Mesendoderm (in vitro differentiated cells): ENCODE measurements at regions not wholly inside any gene's neighbourhood (a gene's known extent, or its start where the extent isn't known, plus 50 kb on each side); places are given as distances from the start of the nearest gene placed in this dataset.
A peak's percentile ranks its signal among the peaks of the same experiment; 100 is the strongest.

Source experiments
- DNase-seq: peaks from one replicate; pipeline ENCODE4 v3.0.0; 2013
- H2AK5ac ChIP-seq: 2 replicates; pipeline ENCODE4 v1.6.1; 2013; ENCODE audit warnings: low read length, inconsistent platforms
- H2BK120ac ChIP-seq: 2 replicates; pipeline ENCODE4 v1.6.1; 2013; ENCODE audit warnings: low read depth, mild to moderate bottlenecking, low read length, moderate library complexity, mixed read lengths
- H2BK15ac ChIP-seq: replicated peaks from 2 replicates; pipeline ENCODE4 v1.6.1; 2013; ENCODE audit warnings: low read depth, mild to moderate bottlenecking, moderate library complexity
- H2BK5ac ChIP-seq: 2 replicates; pipeline ENCODE4 v1.6.1; 2013; ENCODE audit warnings: low read length, inconsistent platforms
- H3K18ac ChIP-seq: 2 replicates; pipeline ENCODE4 v1.6.1; 2013; ENCODE audit warnings: mild to moderate bottlenecking, low read length, mixed read lengths
- H3K23ac ChIP-seq: one replicate; pipeline ENCODE4 v1.6.1; 2013; ENCODE audit warnings: low read length
- H3K27ac ChIP-seq: 2 replicates; pipeline ENCODE4 v1.5.1; 2013; ENCODE audit warnings: low read depth, mild to moderate bottlenecking, inconsistent platforms, low read length, moderate library complexity
- H3K27me3 ChIP-seq: 2 replicates; pipeline ENCODE4 v1.6.1; 2013; ENCODE audit warnings: low read length, control low read depth, mild to moderate bottlenecking, inconsistent platforms; ENCODE audit not compliant: insufficient read depth, poor library complexity
- H3K36me3 ChIP-seq: 2 replicates; pipeline ENCODE4 v1.6.1; 2013; ENCODE audit warnings: low read length, inconsistent platforms; ENCODE audit not compliant: control insufficient read depth, insufficient read depth
- H3K4ac ChIP-seq: one replicate; pipeline ENCODE4 v1.6.1; 2013; ENCODE audit warnings: low read depth, mild to moderate bottlenecking, low read length, moderate library complexity
- H3K4me1 ChIP-seq: 2 replicates; pipeline ENCODE4 v1.6.1; 2013; ENCODE audit warnings: low read depth, low read length, inconsistent platforms; ENCODE audit not compliant: control insufficient read depth
- H3K4me2 ChIP-seq: 2 replicates; pipeline ENCODE4 v1.6.1; 2013; ENCODE audit warnings: low read length
- H3K4me3 ChIP-seq: 2 replicates; pipeline ENCODE4 v1.5.1; 2013; ENCODE audit warnings: mild to moderate bottlenecking, low read length
- H3K56ac ChIP-seq: one replicate; pipeline ENCODE4 v1.6.1; 2013; ENCODE audit warnings: low read length
- H3K79me1 ChIP-seq: 2 replicates; pipeline ENCODE4 v1.6.1; 2013; ENCODE audit warnings: low read length, inconsistent platforms
- H3K79me2 ChIP-seq: 2 replicates; pipeline ENCODE4 v1.6.1; 2013; ENCODE audit warnings: mild to moderate bottlenecking, low read length; ENCODE audit not compliant: control insufficient read depth, insufficient read depth
- H3K9ac ChIP-seq: 2 replicates; pipeline ENCODE4 v1.6.1; 2013; ENCODE audit warnings: low read length, inconsistent platforms
- H4K5ac ChIP-seq: one replicate; pipeline ENCODE4 v1.6.1; 2013; ENCODE audit warnings: low read length
- H4K8ac ChIP-seq: one replicate; pipeline ENCODE4 v1.6.1; 2013; ENCODE audit warnings: low read depth, mild to moderate bottlenecking, control low read depth, low read length, moderate library complexity
- WGBS: extraction: QIAGEN DNeasy Blood & Tissue Kit; methylation state at CpG from one replicate; pipeline ENCODE4 v1.1.7; 2013; ENCODE audit warnings: low lambda C conversion rate, missing lambda C conversion rate; ENCODE audit not compliant: insufficient coverage; ENCODE audit errors: extremely low coverage; 5-methylcytosine and 5-hydroxymethylcytosine counted together

- Histone ChIP-seq H2BK5ac (no peak overlapping the region), H3K4me3 (no peak overlapping the region), H3K79me1 (no peaks in the 10 kb centered on the region), H3K27me3 (no peaks in the 10 kb centered on the region), H3K18ac (no peak overlapping the region), H2AK5ac (no peak overlapping the region), H3K36me3 (no peaks in the 10 kb centered on the region), H4K8ac (no peak overlapping the region), H3K23ac (no peak overlapping the region), H3K56ac (no peak overlapping the region), H3K27ac (no peak overlapping the region), H3K4me2 (no peak overlapping the region), H2BK15ac (no peak overlapping the region), H2BK120ac (no peak overlapping the region), H3K4ac (no peak overlapping the region), H3K4me1 (no peaks in the 10 kb centered on the region), H3K79me2 (no peaks in the 10 kb centered on the region), H4K5ac (no peak overlapping the region), H3K9ac (no peak overlapping the region)
- peak; percentile 60 for DNase-seq
Observed at GRCh38 chr14:82270286-82270685, 736.6 kb upstream of the SEL1L start.

GRCh38 chr14:82298811-82299210 is 765.2 kb upstream of the SEL1L start:
- Histone ChIP-seq H3K4ac (no peak overlapping the region), H3K4me2 (no peak overlapping the region), H2BK120ac (no peak overlapping the region), H3K4me1 (no peaks in the 10 kb centered on the region), H4K8ac (no peak overlapping the region), H3K36me3 (no peaks in the 10 kb centered on the region), H2BK5ac (no peak overlapping the region), H3K79me1 (no peaks in the 10 kb centered on the region), H3K27me3 (no peaks in the 10 kb centered on the region), H3K23ac (no peak overlapping the region), H3K27ac (no peak overlapping the region), H4K5ac (no peak overlapping the region), H3K9ac (no peak overlapping the region), H3K79me2 (no peaks in the 10 kb centered on the region), H3K18ac (no peak overlapping the region), H3K4me3 (no peak overlapping the region), H2BK15ac (no peak overlapping the region), H2AK5ac (no peak overlapping the region), H3K56ac (no peak overlapping the region)
- no peak for DNase-seq

- no peaks in the 10 kb centered on the region for H3K79me2 ChIP-seq
- H3K4me3 ChIP-seq = no peak overlapping the region
- no peaks in the 10 kb centered on the region for H3K27me3 ChIP-seq
- no peak overlapping the region for H2AK5ac ChIP-seq
- no peak overlapping the region for H2BK120ac ChIP-seq
- no peak overlapping the region for H3K18ac ChIP-seq
- no peak overlapping the region for H2BK15ac ChIP-seq
- no peak overlapping the region for H3K27ac ChIP-seq
- no peak overlapping the region for H3K4ac ChIP-seq
- H2BK5ac ChIP-seq = no peak overlapping the region
- no peak for DNase-seq
- no peak overlapping the region for H3K4me2 ChIP-seq
- H3K23ac ChIP-seq = no peak overlapping the region
- no peaks in the 10 kb centered on the region for H3K79me1 ChIP-seq
- no peaks in the 10 kb centered on the region for H3K36me3 ChIP-seq
- WGBS = no CpG with 5 or more reads among the region's 2 CpGs
- H4K8ac ChIP-seq = no peak overlapping the region
- H4K5ac ChIP-seq = no peak overlapping the region
- H3K9ac ChIP-seq = no peak overlapping the region
- no peak overlapping the region for H3K56ac ChIP-seq
- H3K4me1 ChIP-seq = no peaks in the 10 kb centered on the region
Observed at GRCh38 chr14:82309199-82309598, 775.5 kb upstream of the SEL1L start.

- Histone ChIP-seq H3K18ac (no peak overlapping the region), H3K79me1 (no peaks in the 10 kb centered on the region), H3K79me2 (no peaks in the 10 kb centered on the region), H3K27ac (no peak overlapping the region), H3K56ac (no peak overlapping the region), H3K4me3 (no peak overlapping the region), H2BK5ac (no peak overlapping the region), H3K36me3 (no peaks in the 10 kb centered on the region), H3K4ac (no peak overlapping the region), H2AK5ac (no peak overlapping the region), H3K27me3 (no peaks in the 10 kb centered on the region), H3K4me2 (no peak overlapping the region), H2BK15ac (no peak overlapping the region), H3K4me1 (no peaks in the 10 kb centered on the region), H4K5ac (no peak overlapping the region), H2BK120ac (no peak overlapping the region), H3K23ac (no peak overlapping the region), H4K8ac (no peak overlapping the region), H3K9ac (no peak overlapping the region)
- no CpG with 5 or more reads among the region's 1 CpG for whole genome bisulfite sequencing
- no peak for DNase-seq
Observed at GRCh38 chr14:82313889-82314288, 780.2 kb upstream of the SEL1L start.

- H3K9ac ChIP-seq = no peak overlapping the region
- H3K18ac ChIP-seq = no peak overlapping the region
- no peaks in the 10 kb centered on the region for H3K36me3 ChIP-seq
- H3K79me2 ChIP-seq = no peaks in the 10 kb centered on the region
- H2BK15ac ChIP-seq = no peak overlapping the region
- no peak overlapping the region for H3K56ac ChIP-seq
- no peak overlapping the region for H4K5ac ChIP-seq
- WGBS = no CpG with 5 or more reads among the region's 4 CpGs
- no peaks in the 10 kb centered on the region for H3K4me1 ChIP-seq
- no peak for DNase-seq
- no peak overlapping the region for H3K4me2 ChIP-seq
- H2BK120ac ChIP-seq = no peak overlapping the region
- no peaks in the 10 kb centered on the region for H3K27me3 ChIP-seq
- no peak overlapping the region for H2AK5ac ChIP-seq
- H3K23ac ChIP-seq = no peak overlapping the region
- H3K4ac ChIP-seq = no peak overlapping the region
- H2BK5ac ChIP-seq = no peak overlapping the region
- H3K4me3 ChIP-seq = no peak overlapping the region
- no peak overlapping the region for H3K27ac ChIP-seq
- no peak overlapping the region for H4K8ac ChIP-seq
- no peaks in the 10 kb centered on the region for H3K79me1 ChIP-seq
Observed at GRCh38 chr14:82328442-82328841, 794.8 kb upstream of the SEL1L start.

- Histone ChIP-seq H3K36me3 (no peaks in the 10 kb centered on the region), H2BK5ac (no peak overlapping the region), H3K79me2 (no peaks in the 10 kb centered on the region), H3K4me1 (no peaks in the 10 kb centered on the region), H3K27me3 (no peaks in the 10 kb centered on the region), H3K56ac (no peak overlapping the region), H3K4me2 (no peak overlapping the region), H3K79me1 (no peaks in the 10 kb centered on the region), H4K8ac (no peak overlapping the region), H3K4me3 (no peak overlapping the region), H2BK120ac (no peak overlapping the region), H3K18ac (no peak overlapping the region), H3K4ac (no peak overlapping the region), H2BK15ac (no peak overlapping the region), H3K23ac (no peak overlapping the region), H4K5ac (no peak overlapping the region), H2AK5ac (no peak overlapping the region), H3K9ac (no peak overlapping the region), H3K27ac (no peak overlapping the region)
- no peak for DNase-seq
- no CpG with 5 or more reads among the region's 2 CpGs for WGBS
Observed at GRCh38 chr14:82341261-82341810, 807.7 kb upstream of the SEL1L start.
